ENCODE measurements at regions not wholly inside any gene's neighbourhood (a gene's known extent, or its start where the extent isn't known, plus 50 kb on each side); places are given as distances from the start of the nearest gene placed in this dataset.

DNA sequence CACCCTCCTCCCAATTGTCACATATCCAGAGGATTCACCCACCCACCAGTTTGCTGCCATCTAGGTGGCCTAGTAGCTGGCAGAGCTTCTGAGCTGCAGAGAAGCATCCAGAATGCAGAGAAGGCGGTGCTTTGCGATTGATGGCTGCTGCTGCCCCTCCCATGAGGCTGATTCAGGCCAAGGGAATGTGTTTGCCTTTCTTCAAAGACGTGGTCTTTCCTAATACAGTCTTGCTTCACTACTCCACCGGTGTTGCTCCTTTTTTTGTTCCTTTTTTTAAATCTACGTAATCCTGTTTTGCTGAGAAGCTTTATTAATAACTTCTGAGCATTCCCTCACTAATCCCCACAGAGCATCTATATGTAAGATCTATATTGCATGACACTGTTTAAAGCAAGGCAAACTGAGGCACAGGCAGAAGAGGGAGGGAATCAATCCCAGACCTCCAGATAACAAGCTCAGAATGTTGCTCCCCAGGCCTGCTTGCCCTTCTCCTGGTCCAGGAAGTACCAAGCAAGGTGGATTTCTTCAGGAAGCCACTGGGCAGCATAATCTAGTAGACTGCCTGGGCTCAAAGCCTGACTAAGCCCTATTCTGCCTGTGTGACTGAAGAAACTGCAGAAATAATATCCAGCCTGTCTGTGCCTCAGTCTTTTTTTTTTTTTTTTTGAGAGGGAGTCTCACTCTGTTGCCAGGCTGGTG, 275.5 kb upstream of the FMN2 start:
- no peak overlapping the region for H3K4me2 ChIP-seq (ENCODE audit: low read depth, low read length, poor library complexity, severe bottlenecking)
- H4K20me1 ChIP-seq (ENCODE audit: low read depth, low read length) = no peaks in the 10 kb centered on the region
- H3K27me3 ChIP-seq (ENCODE audit: low read length) = no peaks in the 10 kb centered on the region
- no peak overlapping the region for H2AFZ ChIP-seq (ENCODE audit: low read depth, low read length, severe bottlenecking)
- H3K9me2 ChIP-seq (replicated peaks; ENCODE audit: insufficient read depth, low read length) = no peaks in the 10 kb centered on the region
- H3K36me3 ChIP-seq (ENCODE audit: low read length) = no peaks in the 10 kb centered on the region
- H3K9ac ChIP-seq (ENCODE audit: low read length) = no peak overlapping the region
- no peaks in the 10 kb centered on the region for H3F3A ChIP-seq (ENCODE audit: insufficient read depth)
- no peaks in the 10 kb centered on the region for H3K9me3 ChIP-seq (ENCODE audit: insufficient read depth, low read length)
- TF ChIP-seq, protein P1, sequence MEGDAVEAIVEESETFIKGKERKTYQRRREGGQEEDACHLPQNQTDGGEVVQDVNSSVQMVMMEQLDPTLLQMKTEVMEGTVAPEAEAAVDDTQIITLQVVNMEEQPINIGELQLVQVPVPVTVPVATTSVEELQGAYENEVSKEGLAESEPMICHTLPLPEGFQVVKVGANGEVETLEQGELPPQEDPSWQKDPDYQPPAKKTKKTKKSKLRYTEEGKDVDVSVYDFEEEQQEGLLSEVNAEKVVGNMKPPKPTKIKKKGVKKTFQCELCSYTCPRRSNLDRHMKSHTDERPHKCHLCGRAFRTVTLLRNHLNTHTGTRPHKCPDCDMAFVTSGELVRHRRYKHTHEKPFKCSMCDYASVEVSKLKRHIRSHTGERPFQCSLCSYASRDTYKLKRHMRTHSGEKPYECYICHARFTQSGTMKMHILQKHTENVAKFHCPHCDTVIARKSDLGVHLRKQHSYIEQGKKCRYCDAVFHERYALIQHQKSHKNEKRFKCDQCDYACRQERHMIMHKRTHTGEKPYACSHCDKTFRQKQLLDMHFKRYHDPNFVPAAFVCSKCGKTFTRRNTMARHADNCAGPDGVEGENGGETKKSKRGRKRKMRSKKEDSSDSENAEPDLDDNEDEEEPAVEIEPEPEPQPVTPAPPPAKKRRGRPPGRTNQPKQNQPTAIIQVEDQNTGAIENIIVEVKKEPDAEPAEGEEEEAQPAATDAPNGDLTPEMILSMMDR (IDR thresholded peaks at IDR 0.05; ENCODE audit: insufficient read depth, low read length, poor library complexity, severe bottlenecking) = no peak
- no peak for TF ChIP-seq EZH2phosphoT487 (conservative IDR thresholded peaks at IDR 0.05; ENCODE audit: low read length)
- no peaks in the 10 kb centered on the region for H3K79me2 ChIP-seq (ENCODE audit: insufficient read depth, low read length)
- H3K27ac ChIP-seq (ENCODE audit: low read depth, low read length) = no peak overlapping the region
- no peak overlapping the region for H3K4me3 ChIP-seq (ENCODE audit: insufficient read depth, low read length, poor library complexity, severe bottlenecking)

DNA sequence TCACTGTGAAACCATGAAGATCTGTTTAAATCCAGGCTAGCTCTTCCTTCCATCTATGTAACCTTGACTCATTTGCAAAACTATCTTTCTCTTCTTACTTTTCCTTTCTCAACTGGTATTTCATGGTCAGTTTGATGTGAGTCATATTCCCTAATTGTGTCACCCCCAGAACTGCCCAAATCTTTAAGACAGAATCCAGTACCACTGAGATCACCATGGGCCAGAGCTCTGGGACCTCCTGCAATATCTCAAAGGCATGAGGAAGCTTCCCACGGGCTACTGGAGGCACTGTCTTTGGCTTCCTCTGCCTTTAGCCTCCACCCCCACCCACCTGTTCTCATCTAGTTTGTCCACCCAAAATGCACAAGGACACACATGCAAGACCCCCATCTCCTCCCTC, 274.4 kb upstream of the FMN2 start:
- Histone ChIP-seq H3K79me2 (ENCODE audit: insufficient read depth, low read length) (no peaks in the 10 kb centered on the region), H3K4me2 (ENCODE audit: low read depth, low read length, poor library complexity, severe bottlenecking) (no peak overlapping the region), H2AFZ (ENCODE audit: low read depth, low read length, severe bottlenecking) (no peak overlapping the region), H3K9ac (ENCODE audit: low read length) (no peak overlapping the region), H3K9me3 (ENCODE audit: insufficient read depth, low read length) (no peaks in the 10 kb centered on the region), H3F3A (ENCODE audit: insufficient read depth) (no peaks in the 10 kb centered on the region), H3K4me3 (ENCODE audit: insufficient read depth, low read length, poor library complexity, severe bottlenecking) (no peak overlapping the region), H3K27me3 (ENCODE audit: low read length) (no peaks in the 10 kb centered on the region), H4K20me1 (ENCODE audit: low read depth, low read length) (no peaks in the 10 kb centered on the region), H3K36me3 (ENCODE audit: low read length) (no peaks in the 10 kb centered on the region), H3K27ac (ENCODE audit: low read depth, low read length) (no peak overlapping the region), H3K9me2 (replicated peaks; ENCODE audit: insufficient read depth, low read length) (no peaks in the 10 kb centered on the region)
- TF ChIP-seq, protein P1 (IDR thresholded peaks at IDR 0.05; ENCODE audit: insufficient read depth, low read length, poor library complexity, severe bottlenecking) = no peak
- no peak for TF ChIP-seq EZH2phosphoT487 (conservative IDR thresholded peaks at IDR 0.05; ENCODE audit: low read length)

DNA sequence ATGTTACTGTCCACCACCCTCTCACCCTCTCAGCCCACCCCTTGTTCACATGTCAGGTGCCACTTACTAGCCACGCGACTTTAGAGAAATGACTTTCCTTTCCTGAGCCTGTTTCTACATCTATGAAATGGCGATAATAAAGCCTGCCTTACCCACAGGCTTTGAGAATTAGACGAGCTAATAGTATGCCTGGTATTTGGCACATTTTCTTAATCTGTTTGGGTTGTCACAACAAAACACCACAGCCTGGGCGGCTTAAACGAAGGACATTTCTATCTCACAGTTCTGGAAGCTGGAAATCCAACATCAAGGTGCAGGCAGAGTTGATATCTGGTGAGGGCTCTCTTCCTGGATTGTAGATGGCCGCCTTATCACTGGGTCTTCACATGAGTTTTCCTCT, 273.9 kb upstream of the FMN2 start:
- Histone ChIP-seq H3K9ac (ENCODE audit: low read length) (no peak overlapping the region), H2AFZ (ENCODE audit: low read depth, low read length, severe bottlenecking) (no peak overlapping the region), H4K20me1 (ENCODE audit: low read depth, low read length) (no peaks in the 10 kb centered on the region), H3K9me2 (replicated peaks; ENCODE audit: insufficient read depth, low read length) (no peaks in the 10 kb centered on the region), H3K79me2 (ENCODE audit: insufficient read depth, low read length) (no peaks in the 10 kb centered on the region), H3K9me3 (ENCODE audit: insufficient read depth, low read length) (no peaks in the 10 kb centered on the region), H3F3A (ENCODE audit: insufficient read depth) (no peaks in the 10 kb centered on the region), H3K4me3 (ENCODE audit: insufficient read depth, low read length, poor library complexity, severe bottlenecking) (no peak overlapping the region), H3K27ac (ENCODE audit: low read depth, low read length) (no peak overlapping the region), H3K4me2 (ENCODE audit: low read depth, low read length, poor library complexity, severe bottlenecking) (no peak overlapping the region), H3K27me3 (ENCODE audit: low read length) (no peaks in the 10 kb centered on the region), H3K36me3 (ENCODE audit: low read length) (no peaks in the 10 kb centered on the region)
- TF ChIP-seq, protein P1 (IDR thresholded peaks at IDR 0.05; ENCODE audit: insufficient read depth, low read length, poor library complexity, severe bottlenecking) = no peak
- TF ChIP-seq EZH2phosphoT487 (conservative IDR thresholded peaks at IDR 0.05; ENCODE audit: low read length) = no peak
